GM12873 (cell line): ENCODE measurements at regions not wholly inside any gene's neighbourhood (a gene's known extent, or its start where the extent isn't known, plus 50 kb on each side); places are given as distances from the start of the nearest gene placed in this dataset.

Experiments used
- CTCF ChIP-seq: IDR thresholded peaks from 2 replicates; pipeline ENCODE4 v1.5.1; 2012; ENCODE audit warnings: low read depth, mild to moderate bottlenecking, moderate library complexity, low read length, control low read depth; ENCODE audit not compliant: insufficient read depth; ENCODE audit errors: missing control alignments

- TF ChIP-seq CTCF, result no peak
Measured at GRCh38 chr18:51426996-51427395, 229.5 kb upstream of the MEX3C start.

DNA sequence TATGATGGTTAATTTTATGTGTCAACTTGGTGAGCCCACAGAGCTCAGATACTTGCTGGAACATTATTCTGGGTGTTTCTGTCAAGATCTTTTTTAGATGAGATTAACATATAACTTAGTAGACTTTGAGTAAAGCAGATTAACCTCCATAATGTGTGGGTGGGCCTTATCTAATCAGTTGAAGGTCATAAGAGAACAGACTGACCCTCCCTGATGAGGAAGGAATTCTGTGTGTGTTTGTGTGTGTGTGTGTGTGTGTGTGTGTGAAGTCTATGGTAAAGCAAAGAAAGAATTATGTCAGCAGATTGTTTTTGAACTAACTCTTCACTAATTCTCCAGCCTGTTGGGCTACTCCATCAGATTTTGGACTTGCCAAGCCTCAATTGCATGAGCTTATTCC lies 232.2 kb upstream of the MEX3C start:
- TF ChIP-seq CTCF, result no peak

GRCh38 chr18:51430538-51430937 lies 233.1 kb upstream of the MEX3C start:
- TF ChIP-seq CTCF, result no peak

GRCh38 chr18:51433296-51433695 lies 235.8 kb upstream of the MEX3C start:
- TF ChIP-seq CTCF, result no peak

DNA sequence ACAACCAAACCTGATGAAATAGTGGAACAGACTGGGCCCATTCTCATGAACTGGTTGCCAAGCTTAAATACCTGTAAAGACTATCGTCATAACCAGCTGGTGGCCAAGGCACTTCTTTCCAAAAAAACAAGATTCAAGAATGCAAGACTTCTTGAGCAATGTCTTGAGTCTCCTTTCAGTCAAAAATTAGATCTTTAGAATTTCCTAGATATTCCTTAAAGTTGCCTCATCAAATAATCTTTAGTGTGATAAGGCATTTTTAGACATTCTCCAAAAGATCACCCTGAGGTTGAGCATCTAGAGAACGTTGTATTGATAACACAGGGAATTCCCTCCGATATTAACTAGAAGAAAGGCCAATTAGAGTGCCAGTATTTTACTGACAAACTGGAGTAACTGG lies 236.4 kb upstream of the MEX3C start:
- no peak for TF ChIP-seq CTCF

DNA sequence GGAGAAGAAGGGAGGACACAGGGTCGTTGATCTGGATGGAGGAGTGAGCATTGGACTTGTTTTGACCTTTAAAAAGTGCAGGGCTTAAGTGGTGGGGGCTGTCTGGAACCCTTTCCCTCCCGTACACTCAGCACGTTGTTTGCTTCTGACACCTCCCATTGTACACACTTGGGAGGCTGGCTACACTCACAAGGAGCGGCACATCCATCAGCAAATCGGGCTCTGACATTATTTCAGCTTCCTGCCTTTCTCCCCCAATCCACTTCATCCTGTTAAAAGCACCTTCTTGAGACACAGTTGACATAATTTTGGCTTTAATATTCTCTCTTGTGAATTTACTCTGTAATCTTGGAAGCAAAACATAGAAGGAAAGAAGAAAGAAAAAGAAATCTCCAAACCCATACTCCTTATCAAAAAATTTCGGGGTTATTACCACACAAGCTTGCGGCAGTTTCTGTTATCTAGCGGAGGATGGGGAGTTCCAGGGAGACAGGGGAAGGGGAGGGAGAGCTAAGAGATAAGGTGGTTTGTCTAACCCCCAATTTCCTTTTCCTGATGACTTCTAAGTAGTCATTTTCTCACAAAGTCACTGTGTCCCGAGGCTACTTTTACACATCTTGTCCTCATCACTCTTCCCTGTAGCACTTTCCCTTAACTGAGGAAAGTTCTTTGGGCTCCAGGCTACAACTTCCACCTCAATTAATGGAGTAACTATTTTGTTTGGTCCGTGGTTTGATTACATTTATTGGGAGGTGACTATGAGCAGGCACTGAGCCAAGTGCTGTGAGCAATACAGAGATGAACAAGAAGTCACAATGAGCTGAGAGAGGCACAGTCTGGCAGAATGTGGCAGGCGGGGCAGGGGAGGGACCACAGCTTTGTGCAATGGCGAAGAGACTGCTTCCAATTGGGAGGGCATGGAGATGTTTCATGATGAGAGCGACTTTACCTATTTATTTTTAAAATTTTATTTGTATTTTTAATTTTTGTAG lies 240.1 kb upstream of the MEX3C start:
- TF ChIP-seq CTCF, result no peak

- no peak for TF ChIP-seq CTCF
Measured at GRCh38 chr18:51438797-51439350, 241.4 kb upstream of the MEX3C start.
